Keratinocyte (primary cell): ENCODE measurements at regions not wholly inside any gene's neighbourhood (a gene's known extent, or its start where the extent isn't known, plus 50 kb on each side); places are given as distances from the start of the nearest gene placed in this dataset.
"Not testable (repeated sequence)": the region's sequence is repeated elsewhere in the genome, so short reads cannot be mapped to it uniquely, and the experiment has no call there.

Source experiments
- DNase-seq: peaks from one replicate; pipeline ENCODE4 v3.0.0-alpha.2; 2011; ENCODE audit warnings: low read depth, missing footprints, low spot score
- FAIRE-seq: peaks from 2 replicates; lab custom pipeline; 2011; peaks lifted over from hg19 to GRCh38; lab: Jason Lieb, UNC
- H2AFZ ChIP-seq: 2 replicates; pipeline ENCODE4 v1.6.0; 2012; ENCODE audit warnings: low read length, control low read depth, inconsistent platforms; ENCODE audit not compliant: control insufficient read depth
- H3K27ac ChIP-seq: 2 replicates; pipeline ENCODE4 v1.5.1; 2011; ENCODE audit warnings: low read length; ENCODE audit not compliant: control insufficient read depth, insufficient read depth
- H3K27me3 ChIP-seq: 3 replicates; pipeline ENCODE4 v1.6.0; 2011; ENCODE audit warnings: low read length; ENCODE audit not compliant: control insufficient read depth, insufficient read depth; ENCODE audit errors: extremely low read depth
- H3K36me3 ChIP-seq, 2 experiments: 2 replicates in 1 of 2; 3 replicates in 1 of 2; pipeline ENCODE4 v1.5.1; 2011; ENCODE audit warnings: low read length in 2 of 2, mild to moderate bottlenecking in 1 of 2; ENCODE audit not compliant: control insufficient read depth in 2 of 2, insufficient read depth in 2 of 2; ENCODE audit errors: extremely low read depth in 1 of 2
- H3K4me1 ChIP-seq: 3 replicates; pipeline ENCODE4 v1.5.1; 2011; ENCODE audit warnings: low read length; ENCODE audit not compliant: control insufficient read depth, insufficient read depth; ENCODE audit errors: extremely low read depth
- H3K4me2 ChIP-seq: 3 replicates; pipeline ENCODE4 v1.6.0; 2011; ENCODE audit warnings: low read depth, low read length; ENCODE audit not compliant: control insufficient read depth, insufficient read depth; ENCODE audit errors: extremely low read depth
- H3K4me3 ChIP-seq, 3 experiments: fragments of 200-600 bp in 1 of 3; sonication (generic) in 1 of 3; 2 replicates in 2 of 3; 3 replicates in 1 of 3; pipeline ENCODE4 v1.5.1; 2011 to 2016; ENCODE audit warnings: low read length in 3 of 3, mild to moderate bottlenecking in 3 of 3, control low read depth in 2 of 3, inconsistent platforms in 1 of 3, low read depth in 1 of 3, mixed read lengths in 1 of 3, mixed run types in 1 of 3, moderate library complexity in 1 of 3; ENCODE audit not compliant: control insufficient read depth in 2 of 3, insufficient read depth in 2 of 3; ENCODE audit errors: extremely low read depth in 1 of 3
- H3K79me2 ChIP-seq: 2 replicates; pipeline ENCODE4 v1.6.0; 2012; ENCODE audit warnings: low read length; ENCODE audit not compliant: control insufficient read depth, insufficient read depth
- H3K9ac ChIP-seq: 3 replicates; pipeline ENCODE4 v1.6.0; 2011; ENCODE audit warnings: low read length; ENCODE audit not compliant: control insufficient read depth, insufficient read depth; ENCODE audit errors: extremely low read depth
- H3K9me1 ChIP-seq: 3 replicates; pipeline ENCODE4 v1.6.0; 2011; ENCODE audit warnings: low read length; ENCODE audit not compliant: control insufficient read depth, insufficient read depth; ENCODE audit errors: extremely low read depth
- H3K9me3 ChIP-seq: 2 replicates; pipeline ENCODE4 v1.5.1; 2012; ENCODE audit warnings: low read depth, low read length; ENCODE audit not compliant: control insufficient read depth
- H4K20me1 ChIP-seq: 3 replicates; pipeline ENCODE4 v1.6.0; 2011; ENCODE audit warnings: low read length; ENCODE audit not compliant: control insufficient read depth, insufficient read depth; ENCODE audit errors: extremely low read depth
- EZH2 ChIP-seq: IDR thresholded peaks from one replicate; pipeline ENCODE4 v1.6.1; 2012; ENCODE audit warnings: inconsistent platforms, mild to moderate bottlenecking, low read length, moderate library complexity
- dilution Hi-C: fragments of 300-500 bp; cut with MboI; formaldehyde crosslinking; loops from one replicate; pipeline ENCODE4 v1.7.0; 2020; ENCODE audit warnings: low sequenced_read_pairs; ENCODE audit not compliant: extremely low pct_ligation_motif_present
- TF ChIP-seq, protein P1 (sequence below), 3 experiments: IDR thresholded peaks in 1 of 3; conservative IDR thresholded peaks in 1 of 3; optimal IDR thresholded peaks in 1 of 3; 2 replicates in 2 of 3; 3 replicates in 1 of 3; pipeline versions ENCODE3 to v1.5.1; 2011; ENCODE audit warnings: low read length in 3 of 3, mild to moderate bottlenecking in 3 of 3, moderate library complexity in 2 of 3, control low read depth in 1 of 3, inconsistent platforms in 1 of 3; ENCODE audit not compliant: insufficient read depth in 2 of 3; ENCODE audit errors: extremely low read depth in 1 of 3

DNA sequence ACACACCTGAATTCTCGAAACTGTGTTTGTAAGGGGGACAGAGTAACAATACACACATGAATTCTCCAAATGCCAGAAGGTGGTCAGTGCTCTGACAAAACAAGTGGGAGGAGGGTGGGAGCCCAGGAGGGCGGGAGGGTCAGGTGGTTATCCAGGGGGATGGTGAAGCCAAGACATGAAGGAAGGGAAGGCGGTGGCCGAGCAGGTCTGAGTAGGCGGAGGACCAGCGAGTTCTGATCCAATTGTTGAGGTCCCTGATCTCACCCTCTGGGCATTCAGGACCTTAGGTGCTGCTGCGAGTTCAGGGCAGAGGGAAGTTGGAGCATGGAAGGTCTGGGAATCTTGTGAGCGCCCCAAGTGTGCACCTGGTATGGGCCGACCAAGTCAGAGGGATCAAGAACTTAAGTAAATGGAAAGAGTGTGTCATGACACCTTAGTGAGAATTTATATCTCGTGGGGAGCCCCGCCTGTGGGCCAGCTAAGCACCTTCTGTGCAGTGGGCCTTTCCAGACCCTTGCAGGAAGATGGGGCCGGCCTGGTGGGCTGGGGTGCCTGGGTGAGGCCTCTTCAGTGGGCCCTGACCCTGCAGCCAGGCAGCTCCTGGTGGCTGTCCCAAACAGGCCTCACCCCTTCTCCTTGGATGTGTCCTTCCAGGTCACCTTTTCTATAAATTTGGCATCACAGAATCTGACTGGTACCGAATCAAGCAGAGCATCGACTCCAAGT, 86.1 kb downstream of the NPIPB11 start:
- no peak for TF ChIP-seq EZH2
- TF ChIP-seq, protein P1, sequence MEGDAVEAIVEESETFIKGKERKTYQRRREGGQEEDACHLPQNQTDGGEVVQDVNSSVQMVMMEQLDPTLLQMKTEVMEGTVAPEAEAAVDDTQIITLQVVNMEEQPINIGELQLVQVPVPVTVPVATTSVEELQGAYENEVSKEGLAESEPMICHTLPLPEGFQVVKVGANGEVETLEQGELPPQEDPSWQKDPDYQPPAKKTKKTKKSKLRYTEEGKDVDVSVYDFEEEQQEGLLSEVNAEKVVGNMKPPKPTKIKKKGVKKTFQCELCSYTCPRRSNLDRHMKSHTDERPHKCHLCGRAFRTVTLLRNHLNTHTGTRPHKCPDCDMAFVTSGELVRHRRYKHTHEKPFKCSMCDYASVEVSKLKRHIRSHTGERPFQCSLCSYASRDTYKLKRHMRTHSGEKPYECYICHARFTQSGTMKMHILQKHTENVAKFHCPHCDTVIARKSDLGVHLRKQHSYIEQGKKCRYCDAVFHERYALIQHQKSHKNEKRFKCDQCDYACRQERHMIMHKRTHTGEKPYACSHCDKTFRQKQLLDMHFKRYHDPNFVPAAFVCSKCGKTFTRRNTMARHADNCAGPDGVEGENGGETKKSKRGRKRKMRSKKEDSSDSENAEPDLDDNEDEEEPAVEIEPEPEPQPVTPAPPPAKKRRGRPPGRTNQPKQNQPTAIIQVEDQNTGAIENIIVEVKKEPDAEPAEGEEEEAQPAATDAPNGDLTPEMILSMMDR (optimal IDR thresholded peaks at IDR 0.05 in 1 of 3, IDR thresholded peaks at IDR 0.05 in 1 of 3, conservative IDR thresholded peaks at IDR 0.05 in 1 of 3; ENCODE audit: extremely low read depth in 1 of 3, insufficient read depth in 2 of 3, low read length in 3 of 3), result no peak
- H3K9me1 ChIP-seq, result no peaks in the 10 kb centered on the region
- no peak for FAIRE-seq

DNA sequence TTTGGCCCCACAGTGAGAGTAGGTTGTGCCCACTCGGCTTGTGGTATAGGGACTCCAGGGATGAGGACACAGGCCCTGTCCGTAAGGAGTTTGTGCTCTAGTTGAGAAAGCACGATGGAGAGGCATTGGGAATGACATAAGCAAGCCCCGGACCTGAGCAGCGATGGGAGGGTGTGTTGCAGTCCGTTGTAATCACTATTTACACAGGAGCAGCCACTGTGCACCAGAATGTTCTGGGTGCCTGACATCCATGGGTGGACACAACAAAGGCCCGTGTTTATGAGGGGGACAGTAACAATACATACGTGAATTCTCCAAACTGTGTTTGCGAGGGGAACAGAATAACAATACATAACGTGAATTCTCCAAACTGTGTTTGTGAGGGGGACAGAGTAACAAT, 86.8 kb downstream of the NPIPB11 start:
- no peak for FAIRE-seq
- Histone ChIP-seq H3K9me3 (no peaks in the 10 kb centered on the region), H3K9me1 (no peaks in the 10 kb centered on the region), H3K4me1 (no peaks in the 10 kb centered on the region), H3K36me3 (no peaks in the 10 kb centered on the region), H4K20me1 (no peaks in the 10 kb centered on the region), H3K4me2 (no peak overlapping the region), H3K9ac (no peak overlapping the region), H3K27ac (no peak overlapping the region), H3K4me3 (no peak overlapping the region), H3K27me3 (no peaks in the 10 kb centered on the region), H3K79me2 (no peaks in the 10 kb centered on the region), H2AFZ (no peak overlapping the region)
- TF ChIP-seq EZH2, result no peak
- TF ChIP-seq, protein P1 (optimal IDR thresholded peaks at IDR 0.05 in 1 of 3, IDR thresholded peaks at IDR 0.05 in 1 of 3, conservative IDR thresholded peaks at IDR 0.05 in 1 of 3; ENCODE audit: extremely low read depth in 1 of 3, insufficient read depth in 2 of 3, low read length in 3 of 3), result no peak
- dilution Hi-C loops, result no loop called here
- no peak for DNase-seq

More for the DNA sequence above, 86.1 kb downstream of the NPIPB11 start:
- Histone ChIP-seq H3K27me3 (no peaks in the 10 kb centered on the region), H3K4me1 (no peaks in the 10 kb centered on the region), H3K36me3 (no peaks in the 10 kb centered on the region), H3K79me2 (no peaks in the 10 kb centered on the region), H4K20me1 (no peaks in the 10 kb centered on the region), H3K4me3 (no peak overlapping the region), H3K27ac (no peak overlapping the region), H2AFZ (no peak overlapping the region), H3K9me3 (no peaks in the 10 kb centered on the region), H3K4me2 (no peak overlapping the region), H3K9ac (no peak overlapping the region)
- DNase-seq, result no peak
- dilution Hi-C loops, result no loop called here

DNA sequence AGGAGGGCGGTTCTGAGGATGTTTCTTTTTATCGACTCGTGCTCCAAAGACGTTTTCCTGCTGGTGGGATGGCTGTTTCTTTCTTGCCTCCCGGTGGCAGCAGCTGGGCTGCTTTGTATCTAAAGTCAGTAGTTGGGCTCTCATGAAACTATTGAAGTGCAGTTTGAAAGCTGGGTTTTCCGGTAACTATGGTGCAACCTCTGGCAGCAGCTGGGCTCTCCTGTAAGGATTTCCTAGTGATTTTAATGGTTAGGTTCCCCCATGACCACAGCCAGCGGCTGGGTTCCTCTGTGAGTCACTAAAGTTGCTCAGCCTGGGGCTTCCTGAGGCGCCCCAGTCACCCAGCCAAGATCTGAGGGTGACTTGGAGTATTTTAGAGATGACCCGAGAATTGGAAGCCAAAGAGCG, 87.9 kb downstream of the NPIPB11 start:
- FAIRE-seq, dilution Hi-C loops, H3K36me3 ChIP-seq, H3K79me2 ChIP-seq, H3K27me3 ChIP-seq, H2AFZ ChIP-seq, H4K20me1 ChIP-seq, H3K9ac ChIP-seq, DNase-seq, H3K9me1 ChIP-seq, H3K4me3 ChIP-seq, H3K27ac ChIP-seq, H3K4me1 ChIP-seq, H3K9me3 ChIP-seq: not testable (repeated sequence)
- peak overlapping the region; percentile 16 for H3K4me2 ChIP-seq
